Occipital lobe (tissue), 1 donor: ENCODE measurements at regions not wholly inside any gene's neighbourhood (a gene's known extent, or its start where the extent isn't known, plus 50 kb on each side); places are given as distances from the start of the nearest gene placed in this dataset.

Experiments used
- DNase-seq: peaks from one replicate; lab custom pipeline; 2025; lab: John Stamatoyannopoulos, UW

- no peak for DNase-seq
Measured at GRCh38 chr12:75842090-75842489, 189.5 kb downstream of the PHLDA1 start.

GRCh38 chr12:75840994-75841355 is 190.6 kb downstream of the PHLDA1 start:
- no peak for DNase-seq

GRCh38 chr12:75838309-75838708 is 193.3 kb downstream of the PHLDA1 start:
- no peak for DNase-seq

- DNase-seq: no peak
Measured at GRCh38 chr12:75837700-75838099, 193.9 kb downstream of the PHLDA1 start.

GRCh38 chr12:75836533-75836932 is 195.0 kb downstream of the PHLDA1 start:
- DNase-seq: no peak

GRCh38 chr12:75834591-75834990 is 197.0 kb downstream of the PHLDA1 start:
- no peak for DNase-seq

- DNase-seq: no peak
Measured at GRCh38 chr12:75833268-75833667, 198.3 kb downstream of the PHLDA1 start.

GRCh38 chr12:75831402-75831801 is 200.2 kb downstream of the PHLDA1 start:
- DNase-seq: no peak

GRCh38 chr12:75827061-75827460 is 204.5 kb downstream of the PHLDA1 start:
- DNase-seq: no peak

- DNase-seq: no peak
Measured at GRCh38 chr12:75825686-75826085, 205.9 kb downstream of the PHLDA1 start.

GRCh38 chr12:75823475-75823874 is 208.1 kb downstream of the PHLDA1 start:
- DNase-seq: no peak

- no peak for DNase-seq
Measured at GRCh38 chr12:75822416-75822815, 209.2 kb downstream of the PHLDA1 start.

- no peak for DNase-seq
Measured at GRCh38 chr12:75820848-75821578, 210.6 kb downstream of the PHLDA1 start.

GRCh38 chr12:75820071-75820470 is 211.5 kb downstream of the PHLDA1 start:
- DNase-seq: no peak

GRCh38 chr12:75819512-75819911 is 212.1 kb downstream of the PHLDA1 start:
- DNase-seq: no peak

GRCh38 chr12:75818863-75819262 is 212.7 kb downstream of the PHLDA1 start:
- DNase-seq: no peak

GRCh38 chr12:75816897-75817296 is 214.7 kb downstream of the PHLDA1 start:
- no peak for DNase-seq

- no peak for DNase-seq
Measured at GRCh38 chr12:75815756-75816155, 215.8 kb downstream of the PHLDA1 start.

GRCh38 chr12:75814851-75815754 is 216.5 kb downstream of the PHLDA1 start:
- peak; percentile 3 for DNase-seq

GRCh38 chr12:75813072-75813471 is 218.5 kb downstream of the PHLDA1 start:
- no peak for DNase-seq

- DNase-seq: no peak
Measured at GRCh38 chr12:75812271-75813018, 219.1 kb downstream of the PHLDA1 start.

GRCh38 chr12:75809746-75810145 is 221.8 kb downstream of the PHLDA1 start:
- DNase-seq: no peak
